ENCODE measurements at regions not wholly inside any gene's neighbourhood (a gene's known extent, or its start where the extent isn't known, plus 50 kb on each side); places are given as distances from the start of the nearest gene placed in this dataset.
A peak's percentile ranks its signal among the peaks of the same experiment; 100 is the strongest.

DNA sequence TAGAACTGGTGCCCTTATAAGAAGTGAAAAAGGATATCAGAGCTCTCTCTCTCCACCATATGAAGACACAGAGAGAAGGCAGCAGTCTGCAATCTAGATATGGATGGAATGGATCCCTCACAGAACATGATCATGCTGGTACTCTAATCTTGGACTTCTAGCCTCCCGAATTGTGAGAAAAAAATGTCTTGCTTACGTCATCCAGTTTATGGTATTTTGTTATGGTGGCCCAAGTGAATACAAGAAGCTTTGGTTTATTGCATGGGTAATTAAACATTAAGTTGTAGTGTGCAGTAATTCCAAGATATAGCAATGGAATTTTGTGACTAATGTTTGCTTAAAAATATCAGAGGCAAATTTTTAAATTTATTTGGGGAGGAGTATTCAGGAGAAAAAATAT is 1667.4 kb upstream of the SLC39A10 start:
- Histone ChIP-seq H3K27ac (ENCODE audit: low read depth in 2 of 2, low read length in 1 of 2) (no peak overlapping the region), H3K4me3 (ENCODE audit: low read depth in 2 of 2, low read length in 1 of 2) (no peak overlapping the region), H3K79me2 (ENCODE audit: insufficient read depth) (no peaks in the 10 kb centered on the region), H3K4me2 (no peak overlapping the region), H4K20me1 (ENCODE audit: insufficient read depth) (no peaks in the 10 kb centered on the region), H3F3A (replicated peaks; ENCODE audit: insufficient read depth) (no peaks in the 10 kb centered on the region), H2AFZ (ENCODE audit: low read depth) (no peak overlapping the region), H3K27me3 (ENCODE audit: insufficient read depth) (no peaks in the 10 kb centered on the region), H3K9me3 (no peaks in the 10 kb centered on the region), H3K4me1 (ENCODE audit: control insufficient read depth in 1 of 2, insufficient read depth in 2 of 2, low read depth in 1 of 2, low read length in 1 of 2) (peaks cover 0 to 6% of the 10 kb centered on the region in 2 experiments; a peak in 1 of 4 replicates), H3K9me2 (no peaks in the 10 kb centered on the region), H3K9ac (no peak overlapping the region), H3K36me3 (replicated peaks in 1 of 2; ENCODE audit: control insufficient read depth in 1 of 2, insufficient read depth in 2 of 2, low read length in 1 of 2) (no peaks in the 10 kb centered on the region)
- TF ChIP-seq TEAD4 (IDR thresholded peaks at IDR 0.05; ENCODE audit: borderline replicate concordance, insufficient read depth): no peak
- TF ChIP-seq MEF2A (IDR thresholded peaks at IDR 0.05; ENCODE audit: borderline replicate concordance, low read depth): no peak
- no peak for TF ChIP-seq SIN3A (IDR thresholded peaks at IDR 0.05; ENCODE audit: borderline replicate concordance, low read depth, low read length)
- no peak for TF ChIP-seq NRF1 (IDR thresholded peaks at IDR 0.05; ENCODE audit: low read depth, low read length)
- no peak for TF ChIP-seq MXI1 (IDR thresholded peaks at IDR 0.05; ENCODE audit: low read depth, low read length)
- no peak for TF ChIP-seq GATA2 (CRISPR knock-in tag; IDR thresholded peaks at IDR 0.05)
- TF ChIP-seq, protein P1, sequence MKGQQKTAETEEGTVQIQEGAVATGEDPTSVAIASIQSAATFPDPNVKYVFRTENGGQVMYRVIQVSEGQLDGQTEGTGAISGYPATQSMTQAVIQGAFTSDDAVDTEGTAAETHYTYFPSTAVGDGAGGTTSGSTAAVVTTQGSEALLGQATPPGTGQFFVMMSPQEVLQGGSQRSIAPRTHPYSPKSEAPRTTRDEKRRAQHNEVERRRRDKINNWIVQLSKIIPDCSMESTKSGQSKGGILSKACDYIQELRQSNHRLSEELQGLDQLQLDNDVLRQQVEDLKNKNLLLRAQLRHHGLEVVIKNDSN (IDR thresholded peaks at IDR 0.05; ENCODE audit: borderline replicate concordance, low read depth): no peak
- TF ChIP-seq RFX5 (IDR thresholded peaks at IDR 0.05; ENCODE audit: low read length): no peak
- TF ChIP-seq ELF1 (IDR thresholded peaks at IDR 0.05): no peak
- no peak for TF ChIP-seq FOXJ3 (CRISPR knock-in tag; IDR thresholded peaks at IDR 0.05)
- TF ChIP-seq, protein P2, sequence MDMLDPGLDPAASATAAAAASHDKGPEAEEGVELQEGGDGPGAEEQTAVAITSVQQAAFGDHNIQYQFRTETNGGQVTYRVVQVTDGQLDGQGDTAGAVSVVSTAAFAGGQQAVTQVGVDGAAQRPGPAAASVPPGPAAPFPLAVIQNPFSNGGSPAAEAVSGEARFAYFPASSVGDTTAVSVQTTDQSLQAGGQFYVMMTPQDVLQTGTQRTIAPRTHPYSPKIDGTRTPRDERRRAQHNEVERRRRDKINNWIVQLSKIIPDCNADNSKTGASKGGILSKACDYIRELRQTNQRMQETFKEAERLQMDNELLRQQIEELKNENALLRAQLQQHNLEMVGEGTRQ (IDR thresholded peaks at IDR 0.05; ENCODE audit: borderline replicate concordance, low read depth, low read length): no peak
- TF ChIP-seq, protein P3, sequence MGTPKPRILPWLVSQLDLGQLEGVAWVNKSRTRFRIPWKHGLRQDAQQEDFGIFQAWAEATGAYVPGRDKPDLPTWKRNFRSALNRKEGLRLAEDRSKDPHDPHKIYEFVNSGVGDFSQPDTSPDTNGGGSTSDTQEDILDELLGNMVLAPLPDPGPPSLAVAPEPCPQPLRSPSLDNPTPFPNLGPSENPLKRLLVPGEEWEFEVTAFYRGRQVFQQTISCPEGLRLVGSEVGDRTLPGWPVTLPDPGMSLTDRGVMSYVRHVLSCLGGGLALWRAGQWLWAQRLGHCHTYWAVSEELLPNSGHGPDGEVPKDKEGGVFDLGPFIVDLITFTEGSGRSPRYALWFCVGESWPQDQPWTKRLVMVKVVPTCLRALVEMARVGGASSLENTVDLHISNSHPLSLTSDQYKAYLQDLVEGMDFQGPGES (IDR thresholded peaks at IDR 0.05; ENCODE audit: low read depth, low read length): no peak
- DNase-seq: no peak
- 32% methylated on average over 2 of the region's 2 CpGs for WGBS (ENCODE audit: low lambda C conversion rate)
- ChIA-PET CTCF (no interaction called here), POLR2A (no interaction called here)

DNA sequence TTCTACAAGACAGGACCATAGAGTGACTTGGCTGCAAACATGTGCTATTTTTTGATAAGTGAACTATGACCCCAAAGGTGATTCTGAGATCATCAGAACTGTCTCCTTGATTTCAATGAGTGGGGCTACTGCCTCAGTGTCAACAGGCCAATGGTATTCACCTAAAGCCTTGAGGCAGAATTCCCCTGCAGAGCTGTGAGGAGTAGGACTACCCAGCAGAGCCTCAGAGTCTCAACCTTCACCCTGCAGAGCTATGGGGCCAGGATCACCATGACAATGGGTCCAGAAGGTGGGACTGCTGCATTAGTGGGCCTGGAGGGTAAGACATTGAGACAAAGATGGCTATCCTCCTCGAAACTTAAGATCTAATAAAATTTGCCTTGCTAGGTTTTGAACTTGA is 1668.2 kb upstream of the SLC39A10 start:
- Histone ChIP-seq H3K4me1 (ENCODE audit: control insufficient read depth in 1 of 2, insufficient read depth in 2 of 2, low read depth in 1 of 2, low read length in 1 of 2) (peaks cover 0 to 6% of the 10 kb centered on the region in 2 experiments; a peak in 1 of 4 replicates), H3K9me3 (no peaks in the 10 kb centered on the region), H4K20me1 (ENCODE audit: insufficient read depth) (no peaks in the 10 kb centered on the region), H3K9ac (no peak overlapping the region), H3K36me3 (replicated peaks in 1 of 2; ENCODE audit: control insufficient read depth in 1 of 2, insufficient read depth in 2 of 2, low read length in 1 of 2) (no peaks in the 10 kb centered on the region), H3K27me3 (ENCODE audit: insufficient read depth) (no peaks in the 10 kb centered on the region), H2AFZ (ENCODE audit: low read depth) (peak overlapping the region; percentile 79; the same call in 1 of the 2 replicates), H3K4me2 (0 out of 2 replicates have a peak overlapping the region, but pooled peaks have one; percentile 13), H3K4me3 (ENCODE audit: low read depth in 2 of 2, low read length in 1 of 2) (no peak overlapping the region), H3K79me2 (ENCODE audit: insufficient read depth) (no peaks in the 10 kb centered on the region), H3K27ac (ENCODE audit: low read depth in 2 of 2, low read length in 1 of 2) (peak overlapping the region in 1 of 2 experiments; percentile 45; a peak in 2 of 4 replicates), H3F3A (replicated peaks; ENCODE audit: insufficient read depth) (no peaks in the 10 kb centered on the region), H3K9me2 (no peaks in the 10 kb centered on the region)
- WGBS (ENCODE audit: low lambda C conversion rate): 17% methylated on average over 1 of the region's 1 CpG
- no peak for DNase-seq
- POLR2A ChIA-PET: no interaction called here
- CTCF ChIA-PET: interaction anchor here (1.3 kb wide), 1 partner anchor 26 kb away, joined by 3 read pairs; no protein-coding TSS in a partner anchor
- no peak for TF ChIP-seq GABPA (IDR thresholded peaks at IDR 0.05; ENCODE audit: low read depth)
- TF ChIP-seq NFIC (IDR thresholded peaks at IDR 0.05; ENCODE audit: borderline replicate concordance): no peak
- TF ChIP-seq MXI1 (IDR thresholded peaks at IDR 0.05; ENCODE audit: low read depth, low read length): no peak
- TF ChIP-seq RXRA (IDR thresholded peaks at IDR 0.05; ENCODE audit: borderline replicate concordance, low read depth): no peak
- TF ChIP-seq YY1 (IDR thresholded peaks at IDR 0.05; ENCODE audit: low read depth): no peak
- no peak for TF ChIP-seq RAD21 (IDR thresholded peaks at IDR 0.05; ENCODE audit: low read length)
- no peak for TF ChIP-seq RFX5 (IDR thresholded peaks at IDR 0.05; ENCODE audit: low read length)
- no peak for TF ChIP-seq TAF1 (IDR thresholded peaks at IDR 0.05; ENCODE audit: borderline replicate concordance, low read depth, low read length)
